Ishikawa (cell line): ENCODE measurements at regions not wholly inside any gene's neighbourhood (a gene's known extent, or its start where the extent isn't known, plus 50 kb on each side); places are given as distances from the start of the nearest gene placed in this dataset.

ENCODE experiments used
- CEBPB ChIP-seq: IDR thresholded peaks from 2 replicates; pipeline ENCODE4 v1.6.1; 2012
- CREB1 ChIP-seq: IDR thresholded peaks from 2 replicates; pipeline ENCODE4 v1.6.1; 2012; ENCODE audit warnings: low read depth
- EGR1 ChIP-seq: IDR thresholded peaks from 2 replicates; pipeline ENCODE4 v1.6.1; 2012
- EP300 ChIP-seq: IDR thresholded peaks from 2 replicates; pipeline ENCODE4 v1.6.1; 2012; ENCODE audit warnings: borderline replicate concordance
- FOXM1 ChIP-seq: IDR thresholded peaks from 2 replicates; pipeline ENCODE4 v1.6.1; 2012; ENCODE audit warnings: low read depth, borderline replicate concordance
- NFIC ChIP-seq: IDR thresholded peaks from 2 replicates; pipeline ENCODE4 v1.6.1; 2012
- RAD21 ChIP-seq: IDR thresholded peaks from 2 replicates; pipeline ENCODE4 v1.6.1; 2012; ENCODE audit warnings: low read depth
- TAF1 ChIP-seq: IDR thresholded peaks from 2 replicates; pipeline ENCODE4 v1.6.1; 2012; ENCODE audit warnings: low read depth, mild to moderate bottlenecking
- TCF12 ChIP-seq: IDR thresholded peaks from 2 replicates; pipeline ENCODE4 v1.6.1; 2012; ENCODE audit warnings: low read depth
- TEAD4 ChIP-seq: IDR thresholded peaks from 2 replicates; pipeline ENCODE4 v1.6.1; 2012
- YY1 ChIP-seq: IDR thresholded peaks from 2 replicates; pipeline ENCODE4 v1.6.1; 2012; ENCODE audit warnings: low read depth
- ZBTB7A ChIP-seq: IDR thresholded peaks from 2 replicates; pipeline ENCODE4 v1.6.1; 2012; ENCODE audit warnings: low read depth
- TF ChIP-seq, protein P1 (sequence below): IDR thresholded peaks from 2 replicates; pipeline ENCODE4 v1.6.1; 2012; ENCODE audit warnings: low read depth, mild to moderate bottlenecking
- TF ChIP-seq, protein P2 (sequence below): IDR thresholded peaks from 2 replicates; pipeline ENCODE4 v1.6.1; 2012
- TF ChIP-seq, protein P3 (sequence below): IDR thresholded peaks from 2 replicates; pipeline ENCODE4 v1.6.1; 2012

DNA sequence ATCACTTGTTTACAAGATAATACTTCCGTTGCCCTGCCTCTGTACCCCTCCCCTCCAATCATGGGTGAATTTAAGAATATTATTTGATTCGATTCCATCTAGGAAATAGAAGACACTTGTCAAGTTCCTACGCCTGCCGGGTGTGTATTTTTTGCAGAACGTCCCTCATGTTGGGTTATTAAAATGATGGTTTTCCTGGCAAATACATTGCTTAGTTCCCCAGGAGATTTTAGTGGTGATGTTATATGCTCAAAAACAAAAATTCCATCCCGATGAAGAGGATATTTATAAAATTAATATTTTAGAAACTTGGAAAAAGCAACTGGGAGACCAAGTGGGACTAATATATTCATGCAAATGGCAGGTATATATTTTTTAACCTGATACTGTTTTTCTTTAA lies 548.4 kb downstream of the EDEM1 start:
- TF ChIP-seq ZBTB7A (no peak), CREB1 (no peak), EP300 (no peak), FOXM1 (no peak), TEAD4 (no peak), YY1 (no peak), TCF12 (no peak)
- TF ChIP-seq, protein P1, sequence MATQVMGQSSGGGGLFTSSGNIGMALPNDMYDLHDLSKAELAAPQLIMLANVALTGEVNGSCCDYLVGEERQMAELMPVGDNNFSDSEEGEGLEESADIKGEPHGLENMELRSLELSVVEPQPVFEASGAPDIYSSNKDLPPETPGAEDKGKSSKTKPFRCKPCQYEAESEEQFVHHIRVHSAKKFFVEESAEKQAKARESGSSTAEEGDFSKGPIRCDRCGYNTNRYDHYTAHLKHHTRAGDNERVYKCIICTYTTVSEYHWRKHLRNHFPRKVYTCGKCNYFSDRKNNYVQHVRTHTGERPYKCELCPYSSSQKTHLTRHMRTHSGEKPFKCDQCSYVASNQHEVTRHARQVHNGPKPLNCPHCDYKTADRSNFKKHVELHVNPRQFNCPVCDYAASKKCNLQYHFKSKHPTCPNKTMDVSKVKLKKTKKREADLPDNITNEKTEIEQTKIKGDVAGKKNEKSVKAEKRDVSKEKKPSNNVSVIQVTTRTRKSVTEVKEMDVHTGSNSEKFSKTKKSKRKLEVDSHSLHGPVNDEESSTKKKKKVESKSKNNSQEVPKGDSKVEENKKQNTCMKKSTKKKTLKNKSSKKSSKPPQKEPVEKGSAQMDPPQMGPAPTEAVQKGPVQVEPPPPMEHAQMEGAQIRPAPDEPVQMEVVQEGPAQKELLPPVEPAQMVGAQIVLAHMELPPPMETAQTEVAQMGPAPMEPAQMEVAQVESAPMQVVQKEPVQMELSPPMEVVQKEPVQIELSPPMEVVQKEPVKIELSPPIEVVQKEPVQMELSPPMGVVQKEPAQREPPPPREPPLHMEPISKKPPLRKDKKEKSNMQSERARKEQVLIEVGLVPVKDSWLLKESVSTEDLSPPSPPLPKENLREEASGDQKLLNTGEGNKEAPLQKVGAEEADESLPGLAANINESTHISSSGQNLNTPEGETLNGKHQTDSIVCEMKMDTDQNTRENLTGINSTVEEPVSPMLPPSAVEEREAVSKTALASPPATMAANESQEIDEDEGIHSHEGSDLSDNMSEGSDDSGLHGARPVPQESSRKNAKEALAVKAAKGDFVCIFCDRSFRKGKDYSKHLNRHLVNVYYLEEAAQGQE: no peak

DNA sequence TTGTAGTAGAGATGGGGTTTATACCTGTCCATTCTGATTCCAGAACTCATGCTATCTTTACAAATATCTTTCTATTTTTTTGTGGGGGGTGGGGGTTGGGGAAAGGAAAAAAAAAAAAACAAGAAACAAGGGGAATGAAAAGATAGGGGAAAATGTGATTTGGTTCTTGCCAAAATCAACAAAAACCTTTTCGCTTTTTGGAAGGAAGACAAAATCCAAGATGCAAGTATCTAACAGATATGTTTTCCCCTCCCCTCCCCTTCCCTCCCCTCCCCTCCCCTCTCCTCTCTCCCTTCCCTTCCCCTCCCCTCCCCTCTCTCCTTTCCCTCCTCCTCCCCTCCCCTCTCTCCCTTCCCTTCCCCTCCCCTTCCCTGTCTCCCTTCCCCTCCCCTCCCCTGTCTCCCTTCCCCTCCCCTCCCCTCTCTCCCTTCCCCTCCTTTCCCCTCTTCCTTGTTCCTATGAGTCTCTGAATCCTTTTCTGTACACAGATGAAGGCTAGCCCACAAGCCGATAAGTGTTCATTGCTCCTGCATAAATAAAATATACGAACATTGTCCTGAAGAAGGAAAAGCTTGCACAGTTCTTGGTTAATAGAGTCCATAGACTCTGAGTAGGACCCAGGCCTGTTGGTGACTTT lies 551.9 kb downstream of the EDEM1 start:
- TF ChIP-seq CEBPB (no peak), FOXM1 (no peak), EP300 (no peak), NFIC (no peak), ZBTB7A (no peak), YY1 (no peak), CREB1 (no peak), TCF12 (no peak), EGR1 (no peak), TAF1 (no peak), RAD21 (no peak)
- TF ChIP-seq, protein P2, sequence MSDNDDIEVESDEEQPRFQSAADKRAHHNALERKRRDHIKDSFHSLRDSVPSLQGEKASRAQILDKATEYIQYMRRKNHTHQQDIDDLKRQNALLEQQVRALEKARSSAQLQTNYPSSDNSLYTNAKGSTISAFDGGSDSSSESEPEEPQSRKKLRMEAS: no peak
- TF ChIP-seq, protein P1: no peak

DNA sequence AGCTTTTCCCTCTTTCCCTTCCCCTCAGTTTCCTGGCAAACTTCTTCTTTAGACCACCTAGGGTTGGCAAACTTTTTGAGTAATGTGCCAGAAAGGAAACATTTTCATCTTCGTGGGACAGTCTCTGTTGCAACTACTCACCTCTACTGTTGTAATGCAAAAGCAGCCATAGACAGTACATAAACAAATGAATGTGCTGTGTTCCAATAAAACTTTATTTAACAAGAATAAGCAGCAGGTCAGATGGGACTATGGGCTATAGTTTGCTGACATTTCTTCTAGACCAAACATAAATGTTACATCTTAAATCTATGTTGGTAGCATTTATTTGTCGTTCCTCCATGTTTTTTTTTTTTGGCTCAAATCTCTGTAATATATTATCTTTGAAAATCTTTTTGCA lies 552.4 kb downstream of the EDEM1 start:
- TF ChIP-seq TAF1 (no peak), YY1 (no peak), ZBTB7A (no peak), EGR1 (no peak), NFIC (no peak), RAD21 (no peak), CREB1 (no peak), CEBPB (no peak), TCF12 (no peak), TEAD4 (no peak)
- TF ChIP-seq, protein P2: no peak
- TF ChIP-seq, protein P3, sequence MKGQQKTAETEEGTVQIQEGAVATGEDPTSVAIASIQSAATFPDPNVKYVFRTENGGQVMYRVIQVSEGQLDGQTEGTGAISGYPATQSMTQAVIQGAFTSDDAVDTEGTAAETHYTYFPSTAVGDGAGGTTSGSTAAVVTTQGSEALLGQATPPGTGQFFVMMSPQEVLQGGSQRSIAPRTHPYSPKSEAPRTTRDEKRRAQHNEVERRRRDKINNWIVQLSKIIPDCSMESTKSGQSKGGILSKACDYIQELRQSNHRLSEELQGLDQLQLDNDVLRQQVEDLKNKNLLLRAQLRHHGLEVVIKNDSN: no peak
- TF ChIP-seq, protein P1: no peak

DNA sequence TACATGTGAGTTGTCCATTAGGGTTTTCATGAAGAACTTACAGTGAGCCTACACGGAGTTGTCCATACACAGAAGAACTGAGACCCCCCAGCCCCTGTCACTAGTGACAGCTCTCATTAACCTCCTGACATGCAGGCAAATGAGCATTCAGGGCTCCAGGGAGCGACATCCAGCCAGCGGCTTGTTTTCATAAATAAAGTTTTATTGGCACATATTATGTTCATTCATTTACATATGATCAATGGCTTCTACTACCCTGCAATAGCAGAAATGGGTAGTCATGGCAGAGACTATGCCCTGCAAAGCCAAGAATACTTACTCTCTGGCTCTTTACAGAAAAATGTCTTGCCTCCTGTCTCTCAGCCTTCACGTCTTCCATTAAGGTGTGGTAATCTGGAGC lies 553.5 kb downstream of the EDEM1 start:
- no peak for TF ChIP-seq CREB1
- TF ChIP-seq TEAD4: no peak
- no peak for TF ChIP-seq ZBTB7A
- no peak for TF ChIP-seq FOXM1
- TF ChIP-seq, protein P1: no peak
